ENCODE measurements at regions not wholly inside any gene's neighbourhood (a gene's known extent, or its start where the extent isn't known, plus 50 kb on each side); places are given as distances from the start of the nearest gene placed in this dataset.

- CTCF ChIA-PET: no interaction called here
- POLR2A ChIA-PET: no interaction called here
These were observed 81.1 kb downstream of the STMND1 start for GRCh38 chr6:17182961-17183360.

GRCh38 chr6:17186925-17187324 is 85.1 kb downstream of the STMND1 start:
- DNase-seq (ENCODE audit: extremely low spot score): no peak
- POLR2A ChIA-PET: no interaction called here
- TF ChIP-seq CTCF (IDR thresholded peaks at IDR 0.05; ENCODE audit: control extremely low read depth, extremely low read depth, low read depth, missing control alignments): no peak
- CTCF ChIA-PET: no interaction called here

More at GRCh38 chr6:17182961-17183360, 81.1 kb downstream of the STMND1 start:
- TF ChIP-seq CTCF (IDR thresholded peaks at IDR 0.05; ENCODE audit: control extremely low read depth, extremely low read depth, low read depth, missing control alignments): no peak
- no peak for DNase-seq (ENCODE audit: extremely low spot score)

GRCh38 chr6:17193106-17193775 is 87.9 kb upstream of the RBM24 start:
- CTCF ChIA-PET: interaction anchor here (0.8 to 1.0 kb wide), 2 partner anchors 9 kb away, joined by 3 read pairs; no protein-coding TSS in a partner anchor
- POLR2A ChIA-PET: no interaction called here
- DNase-seq (ENCODE audit: extremely low spot score): no peak
- TF ChIP-seq CTCF (IDR thresholded peaks at IDR 0.05; ENCODE audit: control extremely low read depth, extremely low read depth, low read depth, missing control alignments): no peak

- POLR2A ChIA-PET: no interaction called here
- CTCF ChIA-PET: no interaction called here
- DNase-seq (ENCODE audit: extremely low spot score): no peak
These were observed 83.6 kb upstream of the RBM24 start for GRCh38 chr6:17197607-17198006.

GRCh38 chr6:17200395-17200794 is 80.8 kb upstream of the RBM24 start:
- no peak for DNase-seq (ENCODE audit: extremely low spot score)
- no peak for TF ChIP-seq CTCF (IDR thresholded peaks at IDR 0.05; ENCODE audit: control extremely low read depth, extremely low read depth, low read depth, missing control alignments)
- ChIA-PET POLR2A (no interaction called here), CTCF (no interaction called here)

More at GRCh38 chr6:17197607-17198006, 83.6 kb upstream of the RBM24 start:
- no peak for TF ChIP-seq CTCF (IDR thresholded peaks at IDR 0.05; ENCODE audit: control extremely low read depth, extremely low read depth, low read depth, missing control alignments)

- CTCF ChIA-PET: no interaction called here
- TF ChIP-seq CTCF (IDR thresholded peaks at IDR 0.05; ENCODE audit: control extremely low read depth, extremely low read depth, low read depth, missing control alignments): no peak
- no peak for DNase-seq (ENCODE audit: extremely low spot score)
- POLR2A ChIA-PET: no interaction called here
These were observed 78.6 kb upstream of the RBM24 start for GRCh38 chr6:17202526-17202925.
